Lung (tissue), 11 donors: ENCODE measurements at regions not wholly inside any gene's neighbourhood (a gene's known extent, or its start where the extent isn't known, plus 50 kb on each side); places are given as distances from the start of the nearest gene placed in this dataset.

Experiments used
- ATAC-seq: fragments of 200-7000 bp; cut with Tn5 transposase; one replicate; pipeline ENCODE4 v1.9.1; 2020; ENCODE audit warnings: moderate number of reproducible peaks; ENCODE audit not compliant: insufficient read depth, low FRiP score
- DNase-seq, 3 donors: peaks; one replicate each; pipeline ENCODE4 v3.0.0-alpha.2; 2013 to 2017
- H3K27ac ChIP-seq, 2 donors: one replicate each; pipeline ENCODE4 v1.5.1; 2013; ENCODE audit warnings: mild to moderate bottlenecking in 2 of 2, moderate library complexity in 2 of 2, control low read depth in 1 of 2, inconsistent platforms in 1 of 2, low read depth in 1 of 2, low read length in 1 of 2
- H3K27me3 ChIP-seq, 3 donors: one replicate each; pipeline ENCODE4 v1.5.1; 2013; ENCODE audit warnings: low read length in 2 of 3; ENCODE audit not compliant: control insufficient read depth in 3 of 3, insufficient read depth in 3 of 3
- H3K36me3 ChIP-seq, 4 donors: one replicate each; pipeline ENCODE4 v1.5.1; 2013; ENCODE audit warnings: low read length in 4 of 4, mild to moderate bottlenecking in 1 of 4, moderate library complexity in 1 of 4; ENCODE audit not compliant: control insufficient read depth in 4 of 4, insufficient read depth in 4 of 4
- H3K4me1 ChIP-seq, 5 donors: one replicate each; pipeline ENCODE4 v1.5.1; 2013; ENCODE audit warnings: low read length in 5 of 5, mild to moderate bottlenecking in 2 of 5, moderate library complexity in 1 of 5; ENCODE audit not compliant: control insufficient read depth in 5 of 5, insufficient read depth in 5 of 5
- H3K4me3 ChIP-seq: one replicate; pipeline ENCODE4 v1.5.1; 2013; ENCODE audit warnings: mild to moderate bottlenecking, control low read depth, moderate library complexity
- H3K9ac ChIP-seq, 2 donors: one replicate each; pipeline ENCODE4 v1.5.1; 2013; ENCODE audit warnings: low read length in 2 of 2, control low read depth in 1 of 2; ENCODE audit not compliant: insufficient read depth in 1 of 2
- H3K9me3 ChIP-seq, 4 donors: one replicate each; pipeline ENCODE4 v1.5.1; 2013; ENCODE audit warnings: low read length in 3 of 4, mild to moderate bottlenecking in 1 of 4, moderate library complexity in 1 of 4; ENCODE audit not compliant: control insufficient read depth in 4 of 4, insufficient read depth in 3 of 4
- WGBS, 2 donors: extraction: QIAGEN DNeasy Blood & Tissue Kit; methylation state at CpG; one replicate each; pipeline ENCODE4 v1.1.7; 2013; 5-methylcytosine and 5-hydroxymethylcytosine counted together
- TF ChIP-seq, protein P1 (sequence below): IDR thresholded peaks from 2 replicates; pipeline ENCODE4 v1.5.1; 2012; ENCODE audit warnings: mild to moderate bottlenecking; ENCODE audit errors: control extremely low read depth, extremely low read depth
- donor health status: control.
- donor health status: control.
- donor health status: Bipolar disorder and iron deficiency.
- donor health status: healthy.
- donor health status: DM: yes; HTN: yes; CAD: no.

GRCh38 chr2:133856678-133857077, 288.4 kb upstream of the NCKAP5 start:
- ATAC-seq (no peak), DNase-seq (no peak)
- Histone ChIP-seq H3K9me3 (peaks cover 0 to 2% (median 0%) of the 10 kb centered on the region in 4 donors), H3K4me3 (no peak overlapping the region), H3K27ac (no peak overlapping the region), H3K36me3 (no peaks in the 10 kb centered on the region), H3K9ac (no peak overlapping the region), H3K4me1 (no peaks in the 10 kb centered on the region), H3K27me3 (no peaks in the 10 kb centered on the region)
- TF ChIP-seq, protein P1, sequence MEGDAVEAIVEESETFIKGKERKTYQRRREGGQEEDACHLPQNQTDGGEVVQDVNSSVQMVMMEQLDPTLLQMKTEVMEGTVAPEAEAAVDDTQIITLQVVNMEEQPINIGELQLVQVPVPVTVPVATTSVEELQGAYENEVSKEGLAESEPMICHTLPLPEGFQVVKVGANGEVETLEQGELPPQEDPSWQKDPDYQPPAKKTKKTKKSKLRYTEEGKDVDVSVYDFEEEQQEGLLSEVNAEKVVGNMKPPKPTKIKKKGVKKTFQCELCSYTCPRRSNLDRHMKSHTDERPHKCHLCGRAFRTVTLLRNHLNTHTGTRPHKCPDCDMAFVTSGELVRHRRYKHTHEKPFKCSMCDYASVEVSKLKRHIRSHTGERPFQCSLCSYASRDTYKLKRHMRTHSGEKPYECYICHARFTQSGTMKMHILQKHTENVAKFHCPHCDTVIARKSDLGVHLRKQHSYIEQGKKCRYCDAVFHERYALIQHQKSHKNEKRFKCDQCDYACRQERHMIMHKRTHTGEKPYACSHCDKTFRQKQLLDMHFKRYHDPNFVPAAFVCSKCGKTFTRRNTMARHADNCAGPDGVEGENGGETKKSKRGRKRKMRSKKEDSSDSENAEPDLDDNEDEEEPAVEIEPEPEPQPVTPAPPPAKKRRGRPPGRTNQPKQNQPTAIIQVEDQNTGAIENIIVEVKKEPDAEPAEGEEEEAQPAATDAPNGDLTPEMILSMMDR = no peak

DNA sequence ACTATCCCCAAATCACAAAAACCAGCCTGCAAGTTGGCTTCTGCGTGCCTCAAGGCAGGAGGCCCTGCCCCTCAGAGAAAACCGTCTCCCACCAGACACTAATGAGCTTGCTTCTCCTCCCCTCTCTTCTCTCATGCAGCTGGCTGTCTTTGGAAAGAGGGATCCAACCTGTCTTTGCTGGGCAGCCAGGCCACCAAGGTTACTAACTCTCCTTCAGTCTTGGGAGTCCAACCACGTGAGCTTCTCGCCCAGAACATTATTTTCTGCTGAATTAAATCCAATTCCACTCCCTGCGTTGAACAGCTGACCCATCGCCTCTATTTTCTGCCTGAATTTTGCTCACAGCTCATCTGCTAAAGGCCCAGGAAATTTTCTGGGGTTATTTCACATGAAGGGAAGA, 291.3 kb upstream of the NCKAP5 start:
- H3K4me1 ChIP-seq = no peaks in the 10 kb centered on the region
- H3K27me3 ChIP-seq = no peaks in the 10 kb centered on the region
- peaks cover 0 to 2% (median 0%) of the 10 kb centered on the region in 4 donors for H3K9me3 ChIP-seq
- H3K4me3 ChIP-seq = no peak overlapping the region
- no peak overlapping the region for H3K27ac ChIP-seq
- ATAC-seq = no peak
- DNase-seq = no peak
- 80 to 82% methylated on average over 6 of the region's 6 CpGs for WGBS, 2 donors
- no peak overlapping the region for H3K9ac ChIP-seq
- H3K36me3 ChIP-seq = no peaks in the 10 kb centered on the region
- TF ChIP-seq, protein P1 = no peak

GRCh38 chr2:133862400-133862977, 294.2 kb upstream of the NCKAP5 start:
- Histone ChIP-seq H3K4me3 (no peak overlapping the region), H3K27me3 (no peaks in the 10 kb centered on the region), H3K9me3 (no peaks in the 10 kb centered on the region), H3K36me3 (no peaks in the 10 kb centered on the region), H3K9ac (no peak overlapping the region), H3K4me1 (no peaks in the 10 kb centered on the region), H3K27ac (no peak overlapping the region)
- ATAC-seq = no peak
- TF ChIP-seq, protein P1 = no peak
- 56 to 77% methylated on average over 4 of the region's 4 CpGs for WGBS, 2 donors
- no peak for DNase-seq
